GM12892 (cell line): ENCODE measurements at regions not wholly inside any gene's neighbourhood (a gene's known extent, or its start where the extent isn't known, plus 50 kb on each side); places are given as distances from the start of the nearest gene placed in this dataset.

Experiments
- POLR2A ChIP-seq: IDR thresholded peaks from 2 replicates; pipeline ENCODE4 v1.6.1; 2011; ENCODE audit warnings: low read depth, low read length, control low read depth
- POLR2AphosphoS5 ChIP-seq: IDR thresholded peaks from 2 replicates; pipeline ENCODE4 v1.6.1; 2011; ENCODE audit warnings: low read depth, low read length, control low read depth
- TAF1 ChIP-seq: IDR thresholded peaks from 2 replicates; pipeline ENCODE4 v1.6.1; 2011; ENCODE audit warnings: low read depth, mild to moderate bottlenecking, control low read depth, low read length, borderline replicate concordance

DNA sequence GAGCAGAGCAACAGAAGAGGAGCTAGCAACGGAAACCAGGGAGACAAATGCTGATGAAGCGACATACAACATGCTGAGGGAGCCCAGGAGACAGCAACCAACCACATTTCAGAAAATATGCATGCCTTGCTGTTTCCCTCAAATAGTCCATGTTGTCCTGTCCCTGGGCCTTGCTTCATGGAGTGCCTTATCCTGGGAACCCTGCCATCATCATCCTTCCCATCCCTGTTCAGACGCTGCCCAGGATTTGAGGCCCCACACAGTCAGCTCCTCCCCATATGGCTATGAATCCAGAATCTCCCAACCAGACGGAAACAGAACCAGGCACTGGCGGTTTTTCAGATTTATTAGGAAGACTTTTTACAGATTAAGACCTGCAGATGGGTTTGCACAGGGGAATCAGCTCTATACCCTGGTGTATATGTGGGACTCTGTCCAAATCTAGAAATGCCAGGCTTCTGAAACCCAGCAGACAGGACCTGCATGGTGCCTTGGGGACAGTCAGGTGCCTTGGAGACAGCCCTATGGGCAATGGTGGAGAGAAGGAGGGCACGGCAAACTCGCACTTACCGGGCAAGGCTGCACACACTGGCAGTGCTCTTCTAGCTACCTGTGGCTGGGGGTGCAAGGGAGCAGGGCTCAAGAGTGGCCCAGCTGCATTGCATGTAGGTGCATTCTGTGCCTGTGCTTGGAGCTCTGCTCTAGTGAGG is 199.7 kb upstream of the MAMLD1 start:
- TF ChIP-seq POLR2A = no peak
- no peak for TF ChIP-seq POLR2AphosphoS5
- TF ChIP-seq TAF1 = no peak
